ENCODE measurements at regions not wholly inside any gene's neighbourhood (a gene's known extent, or its start where the extent isn't known, plus 50 kb on each side); places are given as distances from the start of the nearest gene placed in this dataset.
"Not testable (repeated sequence)": the region's sequence is repeated elsewhere in the genome, so short reads cannot be mapped to it uniquely, and the experiment has no call there.

GRCh38 chr2:226172939-226173338, 626.7 kb downstream of the IRS1 start:
- FAIRE-seq: no peak
- no peak for DNase-seq (ENCODE audit: insufficient read length, low spot score)

GRCh38 chr2:226172309-226172708, 627.3 kb downstream of the IRS1 start:
- FAIRE-seq: no peak
- TF ChIP-seq PAX5 (IDR thresholded peaks at IDR 0.05; ENCODE audit: insufficient read depth, low read length, severe bottlenecking) (no peak), POLR2A (IDR thresholded peaks at IDR 0.05; ENCODE audit: low read depth, low read length) (no peak), SPI1 (IDR thresholded peaks at IDR 0.05; ENCODE audit: low read depth, low read length) (no peak), TAF1 (IDR thresholded peaks at IDR 0.05; ENCODE audit: low read depth, low read length) (no peak), POU2F2 (IDR thresholded peaks at IDR 0.05; ENCODE audit: low read depth, low read length) (no peak), POLR2AphosphoS5 (IDR thresholded peaks at IDR 0.05; ENCODE audit: low read depth, low read length) (no peak)
- no peak for DNase-seq (ENCODE audit: insufficient read length, low spot score)

More at GRCh38 chr2:226172939-226173338, 626.7 kb downstream of the IRS1 start:
- TF ChIP-seq POU2F2 (IDR thresholded peaks at IDR 0.05; ENCODE audit: low read depth, low read length): no peak
- TF ChIP-seq TAF1 (IDR thresholded peaks at IDR 0.05; ENCODE audit: low read depth, low read length): no peak
- no peak for TF ChIP-seq POLR2A (IDR thresholded peaks at IDR 0.05; ENCODE audit: low read depth, low read length)
- TF ChIP-seq POLR2AphosphoS5 (IDR thresholded peaks at IDR 0.05; ENCODE audit: low read depth, low read length): no peak
- TF ChIP-seq SPI1 (IDR thresholded peaks at IDR 0.05; ENCODE audit: low read depth, low read length): no peak

DNA sequence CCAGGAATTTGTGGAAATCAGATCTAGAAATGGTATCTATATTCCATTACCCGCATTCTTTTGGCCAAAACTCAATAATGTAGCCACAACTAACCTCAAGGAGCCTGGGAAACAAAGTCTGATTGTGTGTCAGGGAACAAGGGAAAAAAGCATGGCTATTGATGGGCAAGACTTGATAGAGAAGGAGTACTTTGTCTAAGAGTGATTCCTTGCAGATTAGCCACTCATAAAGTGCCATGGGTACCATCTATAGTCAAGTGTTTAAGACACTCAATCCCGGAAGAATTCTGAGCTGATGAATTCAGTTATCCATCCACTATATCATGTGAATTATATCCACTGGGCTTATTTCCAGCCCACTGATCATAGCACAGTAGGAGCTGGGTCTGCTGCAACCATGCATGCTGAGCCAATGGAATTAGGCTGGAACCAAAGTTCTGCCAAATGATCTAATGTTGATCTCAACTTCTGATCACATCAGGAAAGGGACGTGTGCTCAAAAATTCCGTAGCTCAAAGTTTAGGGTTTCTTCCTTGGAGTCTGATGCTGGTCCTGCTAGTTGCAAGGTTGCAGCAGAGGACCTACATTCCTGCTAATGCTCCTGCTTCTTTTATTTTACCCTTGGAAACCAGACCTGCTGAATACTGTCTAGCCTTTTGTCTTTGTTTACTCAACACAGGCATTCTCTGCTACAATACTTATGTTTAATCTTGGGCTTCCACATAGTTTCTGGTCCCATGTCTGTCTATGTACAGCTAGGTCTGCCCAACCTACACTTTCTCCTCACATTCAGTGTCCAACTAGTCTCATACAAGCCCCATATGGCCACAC, 629.7 kb downstream of the IRS1 start:
- no peak for TF ChIP-seq SPI1 (IDR thresholded peaks at IDR 0.05; ENCODE audit: low read depth, low read length)
- TF ChIP-seq POLR2AphosphoS5 (IDR thresholded peaks at IDR 0.05; ENCODE audit: low read depth, low read length): no peak
- no peak for TF ChIP-seq TAF1 (IDR thresholded peaks at IDR 0.05; ENCODE audit: low read depth, low read length)
- TF ChIP-seq POU2F2 (IDR thresholded peaks at IDR 0.05; ENCODE audit: low read depth, low read length): no peak
- no peak for TF ChIP-seq POLR2A (IDR thresholded peaks at IDR 0.05; ENCODE audit: low read depth, low read length)
- no peak for TF ChIP-seq PAX5 (IDR thresholded peaks at IDR 0.05; ENCODE audit: insufficient read depth, low read length, severe bottlenecking)
- no peak for FAIRE-seq

GRCh38 chr2:226168496-226169160, 631.0 kb downstream of the IRS1 start:
- TF ChIP-seq TAF1 (IDR thresholded peaks at IDR 0.05; ENCODE audit: low read depth, low read length): no peak
- TF ChIP-seq POLR2AphosphoS5 (IDR thresholded peaks at IDR 0.05; ENCODE audit: low read depth, low read length): no peak
- no peak for TF ChIP-seq POLR2A (IDR thresholded peaks at IDR 0.05; ENCODE audit: low read depth, low read length)
- TF ChIP-seq SPI1 (IDR thresholded peaks at IDR 0.05; ENCODE audit: low read depth, low read length): no peak
- no peak for TF ChIP-seq POU2F2 (IDR thresholded peaks at IDR 0.05; ENCODE audit: low read depth, low read length)
- TF ChIP-seq PAX5 (IDR thresholded peaks at IDR 0.05; ENCODE audit: insufficient read depth, low read length, severe bottlenecking): no peak
- FAIRE-seq (no peak), DNase-seq (ENCODE audit: insufficient read length, low spot score) (no peak)

More for the DNA sequence above, 629.7 kb downstream of the IRS1 start:
- no peak for DNase-seq (ENCODE audit: insufficient read length, low spot score)

DNA sequence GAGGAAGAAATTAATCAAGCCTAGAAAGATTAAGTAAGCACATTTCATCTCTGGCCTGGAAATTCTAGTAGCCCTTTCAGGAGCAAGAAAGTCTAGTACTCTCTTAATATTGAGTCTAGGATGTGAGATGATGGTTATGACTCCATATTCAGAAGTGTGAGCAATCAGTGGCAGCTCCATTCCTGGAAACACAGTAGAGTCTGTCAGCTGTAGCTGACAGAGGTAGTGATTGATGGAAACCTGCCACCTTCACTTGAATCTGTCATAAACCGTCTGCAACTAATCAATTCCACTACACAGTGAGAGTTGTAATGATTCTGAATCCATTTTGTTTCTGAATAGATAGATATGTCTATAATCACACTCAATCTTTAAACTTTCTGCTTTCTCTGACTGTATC, 635.1 kb downstream of the IRS1 start:
- TF ChIP-seq POLR2A (IDR thresholded peaks at IDR 0.05; ENCODE audit: low read depth, low read length) (no peak), SPI1 (IDR thresholded peaks at IDR 0.05; ENCODE audit: low read depth, low read length) (no peak), POU2F2 (IDR thresholded peaks at IDR 0.05; ENCODE audit: low read depth, low read length) (no peak), PAX5 (IDR thresholded peaks at IDR 0.05; ENCODE audit: insufficient read depth, low read length, severe bottlenecking) (no peak), POLR2AphosphoS5 (IDR thresholded peaks at IDR 0.05; ENCODE audit: low read depth, low read length) (no peak), TAF1 (IDR thresholded peaks at IDR 0.05; ENCODE audit: low read depth, low read length) (no peak)
- FAIRE-seq (no peak), DNase-seq (ENCODE audit: insufficient read length, low spot score) (no peak)

DNA sequence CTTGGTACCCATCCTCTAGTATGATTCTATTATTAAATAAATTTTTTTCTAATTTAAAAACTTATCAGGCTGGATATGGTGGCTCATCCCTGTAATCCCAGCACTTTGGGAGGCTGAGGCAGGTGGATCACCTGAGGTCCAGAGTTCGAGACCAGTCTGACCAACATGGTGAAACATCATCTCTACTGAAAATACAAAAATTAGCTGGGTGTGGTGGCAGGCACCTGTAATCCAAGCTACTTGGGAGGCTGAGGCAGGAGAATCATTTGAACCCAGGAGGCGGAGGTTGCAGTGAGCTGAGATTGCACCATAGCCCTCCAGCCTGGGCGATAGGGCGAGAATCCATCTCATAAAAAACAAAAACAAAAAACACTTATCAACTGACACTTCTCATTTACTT, 639.0 kb downstream of the IRS1 start:
- FAIRE-seq: not testable (repeated sequence)

DNA sequence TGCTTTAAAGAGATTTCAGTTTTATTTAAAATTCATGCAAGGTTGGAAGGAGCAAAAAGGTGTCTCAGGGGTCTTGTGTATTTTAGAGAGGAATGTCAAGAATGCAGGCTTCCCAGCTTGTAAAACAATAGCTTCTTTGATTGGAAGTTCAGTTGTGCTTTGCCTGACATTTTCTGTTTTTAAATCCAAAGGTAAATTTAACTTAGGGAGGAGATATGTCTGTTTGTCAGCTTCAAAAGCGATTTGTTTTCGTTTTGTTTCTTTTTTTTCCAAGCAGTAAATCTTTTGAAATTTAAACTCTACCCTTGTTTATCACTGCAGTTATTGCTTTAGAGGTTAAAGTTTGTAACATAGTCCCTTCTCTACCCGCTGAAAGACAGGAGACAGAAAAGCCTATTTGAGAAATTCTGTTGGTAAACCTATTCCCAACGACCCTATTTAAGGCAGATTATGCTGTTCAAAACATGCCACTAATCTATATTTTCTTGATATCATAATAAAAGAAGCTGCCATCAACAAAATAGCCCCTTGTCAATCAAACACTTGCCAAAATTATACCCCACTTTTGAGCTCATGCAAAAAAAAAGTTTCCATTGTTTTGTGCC, 639.6 kb downstream of the IRS1 start:
- no peak for TF ChIP-seq PAX5 (IDR thresholded peaks at IDR 0.05; ENCODE audit: insufficient read depth, low read length, severe bottlenecking)
- TF ChIP-seq TAF1 (IDR thresholded peaks at IDR 0.05; ENCODE audit: low read depth, low read length): no peak
- no peak for TF ChIP-seq POU2F2 (IDR thresholded peaks at IDR 0.05; ENCODE audit: low read depth, low read length)
- TF ChIP-seq SPI1 (IDR thresholded peaks at IDR 0.05; ENCODE audit: low read depth, low read length): no peak
- no peak for TF ChIP-seq POLR2A (IDR thresholded peaks at IDR 0.05; ENCODE audit: low read depth, low read length)
- no peak for TF ChIP-seq POLR2AphosphoS5 (IDR thresholded peaks at IDR 0.05; ENCODE audit: low read depth, low read length)
- FAIRE-seq (no peak), DNase-seq (ENCODE audit: insufficient read length, low spot score) (no peak)

More for the DNA sequence above, 639.0 kb downstream of the IRS1 start:
- DNase-seq (ENCODE audit: insufficient read length, low spot score): not testable (repeated sequence)

- no peak for FAIRE-seq
- TF ChIP-seq TAF1 (IDR thresholded peaks at IDR 0.05; ENCODE audit: low read depth, low read length): no peak
Observed at GRCh38 chr2:226158940-226159339, 640.7 kb downstream of the IRS1 start.

GRCh38 chr2:226158229-226158628, 641.4 kb downstream of the IRS1 start:
- no peak for DNase-seq (ENCODE audit: insufficient read length, low spot score)
- no peak for TF ChIP-seq PAX5 (IDR thresholded peaks at IDR 0.05; ENCODE audit: insufficient read depth, low read length, severe bottlenecking)
- TF ChIP-seq TAF1 (IDR thresholded peaks at IDR 0.05; ENCODE audit: low read depth, low read length): no peak
- TF ChIP-seq SPI1 (IDR thresholded peaks at IDR 0.05; ENCODE audit: low read depth, low read length): no peak
- no peak for TF ChIP-seq POLR2A (IDR thresholded peaks at IDR 0.05; ENCODE audit: low read depth, low read length)
- TF ChIP-seq POU2F2 (IDR thresholded peaks at IDR 0.05; ENCODE audit: low read depth, low read length): no peak
- TF ChIP-seq POLR2AphosphoS5 (IDR thresholded peaks at IDR 0.05; ENCODE audit: low read depth, low read length): no peak
- FAIRE-seq: no peak

More at GRCh38 chr2:226158940-226159339, 640.7 kb downstream of the IRS1 start:
- no peak for DNase-seq (ENCODE audit: insufficient read length, low spot score)
